HUES48 (cell line): ENCODE measurements at regions not wholly inside any gene's neighbourhood (a gene's known extent, or its start where the extent isn't known, plus 50 kb on each side); places are given as distances from the start of the nearest gene placed in this dataset.

ENCODE experiments used
- H3K27ac ChIP-seq: one replicate; pipeline ENCODE4 v1.7.0; 2013; ENCODE audit warnings: low read depth, low read length, inconsistent platforms
- H3K27me3 ChIP-seq: 2 replicates; pipeline ENCODE4 v1.6.1; 2013; ENCODE audit warnings: mild to moderate bottlenecking, low read length; ENCODE audit not compliant: control insufficient read depth, insufficient read depth
- H3K36me3 ChIP-seq: 2 replicates; pipeline ENCODE4 v1.6.1; 2013; ENCODE audit warnings: low read length; ENCODE audit not compliant: control insufficient read depth, insufficient read depth
- H3K4me1 ChIP-seq: 2 replicates; pipeline ENCODE4 v1.6.1; 2013; ENCODE audit warnings: mild to moderate bottlenecking, low read length; ENCODE audit not compliant: control insufficient read depth, insufficient read depth
- H3K4me3 ChIP-seq: 2 replicates; pipeline ENCODE4 v1.5.1; 2013; ENCODE audit warnings: mild to moderate bottlenecking, low read depth, low read length
- H3K9ac ChIP-seq: 2 replicates; pipeline ENCODE4 v1.6.1; 2013; ENCODE audit warnings: mild to moderate bottlenecking, low read depth, low read length, moderate library complexity
- H3K9me3 ChIP-seq: 2 replicates; pipeline ENCODE4 v1.6.1; 2013; ENCODE audit warnings: low read length; ENCODE audit not compliant: control insufficient read depth, insufficient read depth

DNA sequence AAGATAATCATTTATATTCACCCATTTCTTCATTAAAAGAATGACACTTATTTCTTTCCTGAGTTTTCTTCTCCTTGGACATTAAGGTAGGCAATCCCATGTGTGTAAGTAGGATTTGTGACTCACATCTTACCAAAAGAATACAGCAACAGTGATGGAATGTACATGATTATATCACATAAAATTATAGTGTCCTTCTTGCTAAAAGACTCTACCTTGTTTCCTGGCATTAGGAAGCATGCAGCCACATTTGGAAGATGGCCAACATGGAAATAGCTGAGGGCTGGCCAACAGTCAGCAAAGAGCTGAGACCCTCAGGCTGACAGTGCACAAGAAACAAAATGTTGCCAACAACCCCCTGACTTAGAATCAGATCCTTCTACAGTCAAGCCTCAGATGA, 327.9 kb upstream of the MARCKS start:
- Histone ChIP-seq H3K36me3 (no peaks in the 10 kb centered on the region), H3K27ac (no peak overlapping the region), H3K4me1 (no peaks in the 10 kb centered on the region), H3K4me3 (no peak overlapping the region), H3K9me3 (no peaks in the 10 kb centered on the region), H3K9ac (no peak overlapping the region), H3K27me3 (no peaks in the 10 kb centered on the region)

DNA sequence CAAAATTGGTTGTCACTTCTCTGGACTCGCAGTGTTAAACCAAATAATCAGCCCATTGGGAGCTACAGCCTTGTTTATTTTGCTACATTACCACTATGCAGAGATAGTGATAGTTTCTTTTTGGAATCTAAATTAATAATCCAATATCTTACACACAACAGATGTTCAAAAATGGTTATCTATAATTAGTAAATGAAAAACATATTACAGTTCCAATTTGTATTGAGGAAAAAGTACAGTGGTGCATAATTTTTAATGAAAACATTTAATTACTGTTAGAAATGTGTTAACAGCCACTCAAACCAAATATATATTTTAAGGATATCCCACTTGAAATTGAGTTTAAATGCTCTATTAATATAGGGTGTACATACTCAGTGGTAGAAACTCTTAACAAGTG, 327.3 kb upstream of the MARCKS start:
- Histone ChIP-seq H3K9ac (no peak overlapping the region), H3K36me3 (no peaks in the 10 kb centered on the region), H3K4me3 (no peak overlapping the region), H3K27ac (no peak overlapping the region), H3K27me3 (no peaks in the 10 kb centered on the region), H3K9me3 (no peaks in the 10 kb centered on the region), H3K4me1 (no peaks in the 10 kb centered on the region)

DNA sequence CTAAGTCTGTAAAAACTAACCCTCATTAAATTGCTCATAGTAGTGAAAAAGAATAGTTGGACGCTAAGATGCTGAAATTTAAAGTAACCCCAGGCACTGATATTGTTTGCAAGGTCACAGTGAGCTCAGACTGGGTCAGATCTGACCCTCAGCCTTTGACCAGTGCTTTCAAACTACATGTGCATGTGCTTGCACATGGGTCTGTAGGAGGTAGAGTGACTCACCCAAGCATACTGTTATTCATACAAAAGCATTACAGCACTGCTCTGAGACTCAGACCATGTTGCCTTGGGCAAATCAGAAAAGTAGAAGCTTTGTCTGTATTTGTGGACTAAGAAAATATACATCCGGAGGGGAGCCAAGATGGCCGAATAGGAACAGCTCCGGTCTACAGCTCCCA, 326.4 kb upstream of the MARCKS start:
- H3K9ac ChIP-seq, result no peak overlapping the region
- no peaks in the 10 kb centered on the region for H3K27me3 ChIP-seq

DNA sequence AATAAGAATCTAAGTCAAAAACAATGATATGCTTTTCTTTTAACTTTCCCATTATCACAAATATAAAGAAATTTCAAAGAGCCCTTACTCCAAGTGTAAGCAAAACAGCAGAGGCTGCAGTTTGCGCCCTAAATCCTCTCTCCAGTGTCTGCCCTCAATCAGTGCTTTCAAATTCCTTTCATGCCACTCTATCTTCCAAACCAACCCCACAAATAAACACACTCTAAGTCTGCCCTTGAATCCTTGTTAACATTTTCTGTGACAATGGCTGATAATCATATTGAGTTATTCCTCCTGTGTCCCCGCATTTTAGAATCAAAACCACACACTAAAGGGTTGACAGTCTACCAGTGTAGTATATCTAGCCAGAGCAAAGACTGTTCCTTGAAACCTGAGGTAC, 317.9 kb upstream of the MARCKS start:
- Histone ChIP-seq H3K4me1 (peaks cover 10% of the 10 kb centered on the region), H3K27ac (no peak overlapping the region), H3K9me3 (no peaks in the 10 kb centered on the region), H3K27me3 (no peaks in the 10 kb centered on the region), H3K4me3 (no peak overlapping the region), H3K9ac (no peak overlapping the region), H3K36me3 (no peaks in the 10 kb centered on the region)

More for the DNA sequence above, 326.4 kb upstream of the MARCKS start:
- no peak overlapping the region for H3K4me3 ChIP-seq
- no peaks in the 10 kb centered on the region for H3K9me3 ChIP-seq
- H3K36me3 ChIP-seq, result no peaks in the 10 kb centered on the region
- no peak overlapping the region for H3K27ac ChIP-seq
- H3K4me1 ChIP-seq, result no peaks in the 10 kb centered on the region

DNA sequence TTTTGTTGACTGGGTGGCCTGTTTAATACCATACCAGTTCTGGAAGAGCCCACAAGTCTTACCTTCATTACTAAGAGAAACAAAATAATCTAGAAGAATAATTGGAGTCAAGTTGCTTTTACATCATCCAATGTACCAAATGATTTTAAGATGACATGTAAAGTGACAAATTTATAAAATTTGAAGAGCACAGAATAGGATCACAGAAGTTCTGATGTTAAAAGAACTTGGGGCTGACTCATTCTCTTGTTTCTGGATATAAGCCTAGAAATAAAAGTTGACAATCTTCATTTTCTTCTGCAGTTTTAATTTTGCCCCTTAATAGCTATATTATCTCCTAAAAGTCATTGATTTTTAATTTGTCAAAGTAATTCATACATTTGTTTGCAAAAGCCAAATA, 317.5 kb upstream of the MARCKS start:
- H3K27me3 ChIP-seq, result no peaks in the 10 kb centered on the region
- H3K9ac ChIP-seq, result no peak overlapping the region
- H3K4me1 ChIP-seq, result peaks cover 10% of the 10 kb centered on the region
- no peaks in the 10 kb centered on the region for H3K36me3 ChIP-seq
- no peak overlapping the region for H3K4me3 ChIP-seq
- no peaks in the 10 kb centered on the region for H3K9me3 ChIP-seq
- no peak overlapping the region for H3K27ac ChIP-seq

DNA sequence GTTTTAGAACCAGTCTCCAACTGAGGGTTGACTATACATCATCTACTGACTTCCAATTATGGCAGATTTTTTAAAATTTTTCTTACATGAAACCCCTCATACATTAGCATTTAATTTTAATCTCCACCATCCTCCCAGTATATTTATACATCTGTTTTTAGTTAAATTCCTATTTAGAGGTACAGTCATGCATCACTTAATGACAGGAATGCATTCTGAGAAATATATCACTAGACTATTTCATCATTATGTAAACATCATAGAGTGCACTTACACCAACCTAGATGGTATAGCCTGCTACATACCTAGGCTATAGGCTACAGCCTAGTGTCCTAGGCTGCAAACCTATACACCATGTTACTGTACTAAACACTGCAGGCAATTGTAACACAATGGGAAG, 316.7 kb upstream of the MARCKS start:
- Histone ChIP-seq H3K4me3 (no peak overlapping the region), H3K9me3 (no peaks in the 10 kb centered on the region), H3K4me1 (peaks cover 10% of the 10 kb centered on the region), H3K27ac (no peak overlapping the region), H3K9ac (no peak overlapping the region), H3K27me3 (no peaks in the 10 kb centered on the region), H3K36me3 (no peaks in the 10 kb centered on the region)

DNA sequence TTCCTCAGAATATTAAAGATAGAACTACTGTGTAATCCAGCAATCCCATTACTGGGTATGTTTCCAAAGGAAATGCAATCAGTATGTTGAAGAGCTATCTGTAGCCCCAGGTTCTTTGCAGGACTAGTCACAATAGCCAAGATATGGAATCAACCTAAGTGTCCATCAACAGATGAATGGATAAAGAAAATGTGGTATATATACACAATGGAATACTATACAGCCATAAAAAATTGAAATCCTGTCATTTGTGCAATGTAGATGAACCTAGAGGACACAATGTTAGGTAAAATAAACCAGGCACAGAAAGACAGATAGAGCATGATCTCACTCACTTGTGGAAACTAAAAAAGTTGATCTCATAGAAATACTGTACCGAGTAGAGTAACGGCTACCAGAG, 306.0 kb upstream of the MARCKS start:
- H3K4me3 ChIP-seq, result no peak overlapping the region
- H3K27ac ChIP-seq, result no peak overlapping the region
- H3K9me3 ChIP-seq, result no peaks in the 10 kb centered on the region
- H3K4me1 ChIP-seq, result no peaks in the 10 kb centered on the region
- no peak overlapping the region for H3K9ac ChIP-seq
- H3K36me3 ChIP-seq, result no peaks in the 10 kb centered on the region
- no peaks in the 10 kb centered on the region for H3K27me3 ChIP-seq

DNA sequence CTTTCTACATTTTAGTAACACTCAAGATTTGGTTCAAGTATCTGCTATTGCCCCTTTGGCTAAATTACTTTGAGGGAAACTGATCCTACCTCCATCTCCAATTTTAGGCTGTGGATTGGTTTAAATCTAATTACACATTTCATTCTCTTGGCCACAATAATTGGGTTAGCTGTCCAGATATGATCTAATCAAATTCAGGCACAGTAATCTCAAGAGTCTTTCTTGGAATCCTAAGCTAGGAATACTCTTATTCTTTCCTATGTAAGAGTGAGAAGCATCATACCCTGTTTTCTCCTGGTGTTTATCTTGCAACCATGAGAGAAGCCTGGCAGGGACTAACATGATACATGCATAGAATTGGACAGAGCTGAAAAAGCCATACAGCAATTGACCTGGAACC, 300.4 kb upstream of the MARCKS start:
- no peak overlapping the region for H3K27ac ChIP-seq
- H3K4me3 ChIP-seq, result no peak overlapping the region
- no peak overlapping the region for H3K9ac ChIP-seq
- H3K9me3 ChIP-seq, result no peaks in the 10 kb centered on the region
- H3K27me3 ChIP-seq, result no peaks in the 10 kb centered on the region
- peaks cover 11% of the 10 kb centered on the region; the same call in 1 of the 2 replicates for H3K4me1 ChIP-seq
- H3K36me3 ChIP-seq, result no peaks in the 10 kb centered on the region

- no peaks in the 10 kb centered on the region for H3K9me3 ChIP-seq
- no peaks in the 10 kb centered on the region for H3K27me3 ChIP-seq
These were observed 298.7 kb upstream of the MARCKS start for GRCh38 chr6:113558431-113558830.

DNA sequence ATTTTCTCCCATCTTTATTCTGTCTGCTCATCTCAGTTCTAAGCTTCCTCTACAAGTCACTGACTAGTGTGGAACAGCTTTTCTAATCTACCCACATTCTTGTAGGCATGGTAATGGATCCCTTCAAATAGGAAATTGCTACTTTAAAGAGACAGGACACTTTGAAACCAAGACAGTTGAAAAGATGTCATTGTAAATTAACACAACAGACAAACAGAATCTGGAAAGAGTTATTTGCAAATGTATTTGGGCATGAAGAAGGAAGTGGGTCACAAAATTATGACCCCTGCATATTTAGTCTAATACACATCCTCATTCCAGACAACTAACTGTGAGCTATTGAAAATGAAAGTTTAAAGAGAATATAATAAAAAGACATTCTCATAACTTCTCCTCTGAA, 298.2 kb upstream of the MARCKS start:
- no peaks in the 10 kb centered on the region for H3K27me3 ChIP-seq
- peaks cover 11% of the 10 kb centered on the region; the same call in 1 of the 2 replicates for H3K4me1 ChIP-seq
- no peaks in the 10 kb centered on the region for H3K36me3 ChIP-seq
- H3K9me3 ChIP-seq, result no peaks in the 10 kb centered on the region
- H3K9ac ChIP-seq, result no peak overlapping the region
- H3K4me3 ChIP-seq, result no peak overlapping the region
- no peak overlapping the region for H3K27ac ChIP-seq

More at GRCh38 chr6:113558431-113558830, 298.7 kb upstream of the MARCKS start:
- no peaks in the 10 kb centered on the region for H3K36me3 ChIP-seq
- peaks cover 11% of the 10 kb centered on the region; the same call in 1 of the 2 replicates for H3K4me1 ChIP-seq
- no peak overlapping the region for H3K9ac ChIP-seq
- no peak overlapping the region for H3K27ac ChIP-seq
- no peak overlapping the region for H3K4me3 ChIP-seq

- no peak overlapping the region for H3K27ac ChIP-seq
- H3K9me3 ChIP-seq, result no peaks in the 10 kb centered on the region
- no peak overlapping the region for H3K9ac ChIP-seq
- peaks cover 24% of the 10 kb centered on the region for H3K4me1 ChIP-seq
- no peak overlapping the region for H3K4me3 ChIP-seq
- H3K27me3 ChIP-seq, result peaks cover 4% of the 10 kb centered on the region
- no peaks in the 10 kb centered on the region for H3K36me3 ChIP-seq
These were observed 296.8 kb upstream of the MARCKS start for GRCh38 chr6:113560376-113560775.

DNA sequence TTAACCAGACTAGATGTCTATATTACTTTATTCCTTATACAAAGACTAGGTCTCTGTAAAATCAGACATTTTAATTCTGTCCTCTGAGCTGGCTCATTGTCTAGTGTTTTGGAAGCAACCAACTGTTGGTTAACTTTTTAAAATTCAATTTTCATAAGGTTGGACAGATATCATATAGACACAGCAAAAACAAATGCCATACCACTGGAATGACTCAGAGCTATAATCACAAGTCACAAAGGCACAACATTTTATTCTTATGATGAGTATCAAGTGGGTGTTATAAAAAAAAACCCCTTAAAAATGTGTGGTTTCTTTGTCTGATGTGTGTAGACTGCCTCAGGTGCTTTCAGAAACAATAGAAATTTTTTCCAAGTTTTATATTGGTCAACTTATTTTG, 296.2 kb upstream of the MARCKS start:
- Histone ChIP-seq H3K27me3 (peaks cover 9% of the 10 kb centered on the region), H3K4me1 (peaks cover 27% of the 10 kb centered on the region), H3K4me3 (no peak overlapping the region), H3K9me3 (no peaks in the 10 kb centered on the region), H3K9ac (no peak overlapping the region), H3K27ac (no peak overlapping the region), H3K36me3 (no peaks in the 10 kb centered on the region)
